ENCODE measurements at regions not wholly inside any gene's neighbourhood (a gene's known extent, or its start where the extent isn't known, plus 50 kb on each side); places are given as distances from the start of the nearest gene placed in this dataset.
"Not testable (repeated sequence)": the region's sequence is repeated elsewhere in the genome, so short reads cannot be mapped to it uniquely, and the experiment has no call there.

GRCh38 chr11:57871231-57871630, 109.6 kb downstream of the CTNND1 start:
- no peak for DNase-seq (ENCODE audit: low spot score)

GRCh38 chr11:57873196-57873911, 111.8 kb downstream of the CTNND1 start:
- DNase-seq (ENCODE audit: low spot score), result no peak

- peak; percentile 35 for DNase-seq (ENCODE audit: low spot score)
Measured at GRCh38 chr11:57874981-57875380, 113.4 kb downstream of the CTNND1 start.

- DNase-seq (ENCODE audit: low spot score), result no peak
Measured at GRCh38 chr11:57881647-57882046, 120.0 kb downstream of the CTNND1 start.

- no peak for DNase-seq (ENCODE audit: low spot score)
Measured at GRCh38 chr11:57883630-57884029, 122.0 kb downstream of the CTNND1 start.

GRCh38 chr11:57885298-57886050, 123.9 kb downstream of the CTNND1 start:
- DNase-seq (ENCODE audit: low spot score), result no peak

GRCh38 chr11:57888386-57888785, 126.8 kb downstream of the CTNND1 start:
- DNase-seq (ENCODE audit: low spot score), result no peak

- DNase-seq (ENCODE audit: low spot score), result no peak
Measured at GRCh38 chr11:57890521-57890920, 128.9 kb downstream of the CTNND1 start.

- DNase-seq (ENCODE audit: low spot score), result not testable (repeated sequence)
Measured at GRCh38 chr11:57893200-57893599, 130.5 kb upstream of the OR9Q1 start.

GRCh38 chr11:57896361-57897145, 127.1 kb upstream of the OR9Q1 start:
- no peak for DNase-seq (ENCODE audit: low spot score)

- DNase-seq (ENCODE audit: low spot score), result no peak
Measured at GRCh38 chr11:57899378-57899777, 124.3 kb upstream of the OR9Q1 start.

- DNase-seq (ENCODE audit: low spot score), result no peak
Measured at GRCh38 chr11:57900320-57900719, 123.4 kb upstream of the OR9Q1 start.

- no peak for DNase-seq (ENCODE audit: low spot score)
Measured at GRCh38 chr11:57901278-57901677, 122.4 kb upstream of the OR9Q1 start.

GRCh38 chr11:57901756-57902155, 121.9 kb upstream of the OR9Q1 start:
- DNase-seq (ENCODE audit: low spot score), result no peak

GRCh38 chr11:57903011-57903410, 120.7 kb upstream of the OR9Q1 start:
- DNase-seq (ENCODE audit: low spot score), result no peak

- DNase-seq (ENCODE audit: low spot score), result peak; percentile 40
Measured at GRCh38 chr11:57903441-57904123, 120.1 kb upstream of the OR9Q1 start.

- no peak for DNase-seq (ENCODE audit: low spot score)
Measured at GRCh38 chr11:57904376-57904775, 119.3 kb upstream of the OR9Q1 start.

- DNase-seq (ENCODE audit: low spot score), result no peak
Measured at GRCh38 chr11:57905439-57905838, 118.2 kb upstream of the OR9Q1 start.

GRCh38 chr11:57908399-57908798, 115.3 kb upstream of the OR9Q1 start:
- not testable (repeated sequence) for DNase-seq (ENCODE audit: low spot score)

GRCh38 chr11:57911522-57911921, 112.2 kb upstream of the OR9Q1 start:
- DNase-seq (ENCODE audit: low spot score), result not testable (repeated sequence)

GRCh38 chr11:57913715-57914704, 109.7 kb upstream of the OR9Q1 start:
- no peak for DNase-seq (ENCODE audit: low spot score)

Data from COLO829 (cell line).